Coronary artery (tissue), 2 donors: ENCODE measurements at regions not wholly inside any gene's neighbourhood (a gene's known extent, or its start where the extent isn't known, plus 50 kb on each side); places are given as distances from the start of the nearest gene placed in this dataset.

Experiments
- DNase-seq: peaks from one replicate; pipeline ENCODE4 v3.0.0-alpha.2; 2017; ENCODE audit warnings: low spot score
- H3K27ac ChIP-seq, 2 donors: fragments of 200-600 bp; sonication (generic); one replicate each; pipeline ENCODE4 v1.5.1; 2016 to 2019
- H3K4me3 ChIP-seq: fragments of 200-600 bp; sonication (generic); 2 replicates; pipeline ENCODE4 v1.5.1; 2016; ENCODE audit warnings: mild to moderate bottlenecking, moderate library complexity
- TF ChIP-seq, protein P1 (sequence below): fragments of 200-600 bp; sonication (generic); IDR thresholded peaks from one replicate; pipeline ENCODE4 v1.5.1; 2019; ENCODE audit warnings: antibody characterized with exemption

DNA sequence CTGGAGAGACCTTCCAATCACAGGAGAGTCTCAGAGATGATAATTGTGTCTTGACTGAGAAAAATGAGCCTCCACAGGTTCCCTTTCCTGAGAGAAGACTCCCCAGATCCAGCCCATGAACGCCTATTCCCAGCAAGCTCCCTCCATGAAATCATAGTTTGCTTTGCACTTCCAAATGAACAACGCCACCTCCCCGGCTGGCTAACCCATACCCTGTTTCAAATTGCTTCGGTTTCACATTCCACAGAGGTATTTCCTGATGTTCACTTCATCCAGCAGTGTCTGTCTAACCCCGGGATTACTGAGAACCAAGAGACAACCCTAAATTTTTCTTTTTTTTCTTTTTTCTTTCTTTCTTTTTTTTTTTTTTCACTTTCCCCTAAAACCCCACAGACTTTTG, 124.1 kb upstream of the RFLNA start:
- Histone ChIP-seq H3K4me3 (no peak overlapping the region), H3K27ac (no peak overlapping the region)
- TF ChIP-seq, protein P1, sequence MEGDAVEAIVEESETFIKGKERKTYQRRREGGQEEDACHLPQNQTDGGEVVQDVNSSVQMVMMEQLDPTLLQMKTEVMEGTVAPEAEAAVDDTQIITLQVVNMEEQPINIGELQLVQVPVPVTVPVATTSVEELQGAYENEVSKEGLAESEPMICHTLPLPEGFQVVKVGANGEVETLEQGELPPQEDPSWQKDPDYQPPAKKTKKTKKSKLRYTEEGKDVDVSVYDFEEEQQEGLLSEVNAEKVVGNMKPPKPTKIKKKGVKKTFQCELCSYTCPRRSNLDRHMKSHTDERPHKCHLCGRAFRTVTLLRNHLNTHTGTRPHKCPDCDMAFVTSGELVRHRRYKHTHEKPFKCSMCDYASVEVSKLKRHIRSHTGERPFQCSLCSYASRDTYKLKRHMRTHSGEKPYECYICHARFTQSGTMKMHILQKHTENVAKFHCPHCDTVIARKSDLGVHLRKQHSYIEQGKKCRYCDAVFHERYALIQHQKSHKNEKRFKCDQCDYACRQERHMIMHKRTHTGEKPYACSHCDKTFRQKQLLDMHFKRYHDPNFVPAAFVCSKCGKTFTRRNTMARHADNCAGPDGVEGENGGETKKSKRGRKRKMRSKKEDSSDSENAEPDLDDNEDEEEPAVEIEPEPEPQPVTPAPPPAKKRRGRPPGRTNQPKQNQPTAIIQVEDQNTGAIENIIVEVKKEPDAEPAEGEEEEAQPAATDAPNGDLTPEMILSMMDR, result no peak
- no peak for DNase-seq

DNA sequence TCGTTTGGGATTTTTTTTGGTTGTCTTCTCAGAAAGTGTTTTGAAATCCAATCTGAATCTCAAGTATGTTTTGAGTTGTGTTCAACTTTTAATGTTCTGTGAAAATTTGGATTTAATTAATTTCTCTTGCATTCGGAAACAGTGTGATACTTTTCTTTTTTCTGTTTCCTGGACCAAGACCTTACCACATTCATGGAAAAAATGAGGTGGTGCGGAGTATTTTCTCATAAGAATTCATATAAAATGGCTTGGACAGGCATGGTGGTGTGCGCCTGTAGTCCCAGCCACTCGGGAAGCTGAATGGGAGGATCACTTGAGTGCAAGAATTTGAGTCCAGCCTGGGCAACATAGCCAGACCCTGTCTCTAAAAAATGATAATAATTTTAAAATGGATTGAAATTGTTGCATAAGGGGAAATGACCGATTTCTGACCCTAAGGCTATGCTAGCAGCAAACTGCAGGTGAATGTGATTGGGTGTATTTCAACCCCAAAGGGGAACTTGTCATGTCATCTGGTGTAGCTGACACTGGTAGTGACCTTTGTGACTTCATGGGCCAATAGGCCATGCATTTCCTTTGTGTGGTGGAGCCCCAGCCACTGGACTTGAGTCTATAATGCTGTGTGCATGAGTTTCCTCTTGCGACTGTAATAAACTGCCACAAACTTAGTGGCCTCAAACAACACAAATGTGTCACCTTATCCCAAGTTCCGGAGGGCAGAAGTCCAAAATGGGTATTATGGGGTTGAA, 123.5 kb upstream of the RFLNA start:
- Histone ChIP-seq H3K4me3 (no peak overlapping the region), H3K27ac (no peak overlapping the region)
- no peak for DNase-seq
- TF ChIP-seq, protein P1, result no peak

DNA sequence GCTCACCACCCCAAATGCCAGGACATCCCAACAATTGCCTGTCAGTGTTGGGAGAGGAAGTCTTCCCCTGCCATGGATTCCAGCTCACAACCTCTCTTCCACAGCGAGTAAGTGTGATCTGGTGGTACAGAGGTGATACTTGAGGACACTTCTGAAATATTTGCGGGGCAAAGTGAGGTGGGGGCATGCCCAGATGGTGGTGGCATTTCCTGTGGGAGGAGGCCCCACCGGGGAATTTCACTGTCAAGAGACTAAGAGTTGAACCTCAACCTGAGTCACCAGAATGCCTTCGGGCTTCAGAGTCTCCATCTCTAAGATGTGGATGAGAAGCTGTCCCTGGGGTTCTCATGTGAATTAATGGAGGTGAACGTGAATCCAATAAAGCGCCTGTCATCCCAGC, 122.3 kb upstream of the RFLNA start:
- Histone ChIP-seq H3K27ac (no peak overlapping the region), H3K4me3 (no peak overlapping the region)
- no peak for DNase-seq
- TF ChIP-seq, protein P1, result no peak

DNA sequence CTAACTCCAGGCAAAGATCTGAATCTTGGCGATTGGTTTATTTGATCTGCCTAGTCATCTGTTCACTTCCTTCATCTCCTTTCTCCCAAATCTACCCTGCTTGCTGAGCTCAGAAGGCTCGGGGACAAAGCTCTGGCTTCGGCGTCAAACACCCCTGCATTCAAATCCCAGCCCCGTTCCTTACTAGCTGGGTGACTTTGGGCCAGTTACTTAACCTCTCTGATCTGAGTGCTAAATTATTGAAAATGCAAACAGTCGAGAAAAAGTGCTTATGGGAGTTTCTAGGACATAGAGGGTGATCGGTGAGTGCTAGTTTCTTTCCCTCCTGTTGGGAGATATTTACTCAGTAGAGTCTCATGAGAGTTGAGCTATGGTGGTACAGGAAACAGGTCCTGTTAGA, 121.2 kb upstream of the RFLNA start:
- no peak overlapping the region for H3K27ac ChIP-seq
- DNase-seq, result no peak
- no peak overlapping the region for H3K4me3 ChIP-seq
- TF ChIP-seq, protein P1, result no peak

DNA sequence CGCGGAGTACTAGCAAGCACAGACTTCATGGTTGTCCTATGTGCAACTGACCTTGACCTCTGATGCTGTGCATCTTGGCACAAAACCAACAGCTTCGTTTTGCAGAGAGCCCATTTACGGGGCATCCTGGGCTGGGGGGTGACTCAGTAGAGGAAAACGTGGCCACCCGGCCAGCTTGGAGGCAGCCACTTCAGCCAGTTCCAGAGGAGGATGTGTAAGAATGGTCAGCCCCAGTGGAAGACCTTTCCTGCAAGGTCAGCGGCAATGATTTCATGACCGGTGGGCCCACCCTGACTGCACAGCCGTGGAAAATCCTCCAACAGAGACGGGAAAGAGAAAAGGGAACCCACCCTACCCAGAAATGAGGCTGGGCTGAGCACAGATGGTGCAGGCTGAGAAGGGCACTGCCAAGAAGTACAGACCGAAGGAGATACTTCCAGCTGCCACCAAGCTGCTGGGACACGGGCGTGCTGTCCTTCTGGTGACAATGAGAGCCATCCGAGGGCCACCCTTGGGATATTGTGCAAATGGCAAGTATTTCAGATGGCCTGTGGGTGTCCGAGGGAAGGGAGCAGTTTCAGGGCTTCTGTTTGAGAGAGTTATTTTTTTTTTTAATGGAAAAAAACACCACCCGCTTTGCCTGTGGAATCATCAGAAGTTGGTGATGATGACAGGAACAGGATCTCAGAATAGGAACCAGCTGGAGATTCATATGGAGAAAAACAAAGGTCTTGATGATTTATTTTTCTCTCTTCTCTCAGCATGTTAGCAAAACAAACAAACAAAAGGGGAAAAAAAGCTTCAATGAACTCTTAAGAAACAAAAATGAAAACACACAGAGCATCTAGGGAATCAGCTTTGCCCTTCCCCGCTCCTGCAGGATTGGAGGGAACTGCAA, 120.2 kb upstream of the RFLNA start:
- Histone ChIP-seq H3K4me3 (no peak overlapping the region), H3K27ac (no peak overlapping the region)
- DNase-seq, result no peak
- TF ChIP-seq, protein P1, result no peak

DNA sequence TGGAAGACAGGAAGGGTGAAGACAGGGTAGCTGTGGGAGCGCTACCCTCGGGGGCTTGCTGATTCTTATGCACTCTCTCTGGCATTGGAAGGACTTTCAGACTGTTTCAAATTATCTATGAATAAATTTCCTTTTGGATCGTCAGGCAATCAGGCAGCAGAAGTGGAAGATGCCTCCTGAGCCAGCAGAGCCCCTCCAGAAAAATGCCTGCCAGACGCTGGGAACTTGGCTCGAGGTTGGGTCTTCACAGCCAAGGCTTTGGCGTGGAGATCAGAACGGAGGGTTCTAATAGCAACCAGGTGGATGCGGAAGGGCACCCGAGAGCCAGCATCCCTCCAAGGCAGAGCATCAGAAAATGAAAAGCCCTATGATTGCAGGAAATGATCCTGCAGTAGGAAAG, 119.2 kb upstream of the RFLNA start:
- Histone ChIP-seq H3K27ac (no peak overlapping the region), H3K4me3 (no peak overlapping the region)
- no peak for DNase-seq
- TF ChIP-seq, protein P1, result no peak
